Neural crest cell (in vitro differentiated cells): ENCODE measurements at regions not wholly inside any gene's neighbourhood (a gene's known extent, or its start where the extent isn't known, plus 50 kb on each side); places are given as distances from the start of the nearest gene placed in this dataset.

ENCODE experiments used
- DNase-seq: peaks from one replicate; pipeline ENCODE4 v3.0.0; 2021; ENCODE audit warnings: low read depth, mixed read lengths, low spot score
- H3K27ac Mint-ChIP-seq: one replicate; pipeline ENCODE4 v1.8.0; 2021; ENCODE audit warnings: mild to moderate bottlenecking, mixed read lengths; ENCODE audit not compliant: unreplicated experiment
- H3K27me3 Mint-ChIP-seq: 2 replicates; pipeline ENCODE4 v1.8.0; 2021; ENCODE audit warnings: low read depth, mild to moderate bottlenecking, mixed read lengths
- H3K36me3 Mint-ChIP-seq: 2 replicates; pipeline ENCODE4 v1.8.0; 2021; ENCODE audit warnings: low read depth, mild to moderate bottlenecking, mixed read lengths
- H3K4me1 Mint-ChIP-seq: 2 replicates; pipeline ENCODE4 v1.8.0; 2021; ENCODE audit warnings: mixed read lengths
- H3K4me3 Mint-ChIP-seq: one replicate; pipeline ENCODE4 v1.8.0; 2021; ENCODE audit warnings: mild to moderate bottlenecking, mixed read lengths
- H3K9me3 Mint-ChIP-seq: 2 replicates; pipeline ENCODE4 v1.8.0; 2021; ENCODE audit warnings: mixed read lengths
- TF ChIP-seq, protein P1 (sequence below): fragments of 200-600 bp; sonication (generic); conservative IDR thresholded peaks from 2 replicates; pipeline ENCODE4 v1.5.0; 2021; ENCODE audit warnings: antibody characterized with exemption, mild to moderate bottlenecking

DNA sequence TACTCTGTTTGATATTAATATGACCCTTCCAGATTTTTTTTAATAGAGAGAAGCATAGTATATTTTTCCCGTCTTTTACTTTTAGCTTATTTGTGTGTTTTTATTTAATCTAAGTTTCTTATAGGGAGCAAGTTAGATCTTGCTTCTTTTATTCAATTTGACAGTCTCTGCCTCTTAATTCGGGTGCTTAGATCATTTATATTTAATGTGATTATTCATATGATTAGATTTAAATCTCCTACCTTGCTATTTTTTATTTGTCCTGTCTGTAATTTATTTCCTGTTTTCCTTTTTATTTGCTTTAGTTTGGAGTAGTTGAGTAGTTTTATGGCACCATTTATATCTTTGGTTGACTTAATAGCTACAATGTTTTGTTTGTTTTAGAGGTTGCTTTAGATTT lies 66.1 kb downstream of the GJD2 start:
- Mint-ChIP-seq H3K36me3 (no peaks in the 10 kb centered on the region), H3K4me1 (no peaks in the 10 kb centered on the region), H3K27ac (no peak overlapping the region), H3K4me3 (no peak overlapping the region), H3K27me3 (peaks cover 21% of the 10 kb centered on the region), H3K9me3 (no peaks in the 10 kb centered on the region)
- no peak for DNase-seq
- TF ChIP-seq, protein P1, sequence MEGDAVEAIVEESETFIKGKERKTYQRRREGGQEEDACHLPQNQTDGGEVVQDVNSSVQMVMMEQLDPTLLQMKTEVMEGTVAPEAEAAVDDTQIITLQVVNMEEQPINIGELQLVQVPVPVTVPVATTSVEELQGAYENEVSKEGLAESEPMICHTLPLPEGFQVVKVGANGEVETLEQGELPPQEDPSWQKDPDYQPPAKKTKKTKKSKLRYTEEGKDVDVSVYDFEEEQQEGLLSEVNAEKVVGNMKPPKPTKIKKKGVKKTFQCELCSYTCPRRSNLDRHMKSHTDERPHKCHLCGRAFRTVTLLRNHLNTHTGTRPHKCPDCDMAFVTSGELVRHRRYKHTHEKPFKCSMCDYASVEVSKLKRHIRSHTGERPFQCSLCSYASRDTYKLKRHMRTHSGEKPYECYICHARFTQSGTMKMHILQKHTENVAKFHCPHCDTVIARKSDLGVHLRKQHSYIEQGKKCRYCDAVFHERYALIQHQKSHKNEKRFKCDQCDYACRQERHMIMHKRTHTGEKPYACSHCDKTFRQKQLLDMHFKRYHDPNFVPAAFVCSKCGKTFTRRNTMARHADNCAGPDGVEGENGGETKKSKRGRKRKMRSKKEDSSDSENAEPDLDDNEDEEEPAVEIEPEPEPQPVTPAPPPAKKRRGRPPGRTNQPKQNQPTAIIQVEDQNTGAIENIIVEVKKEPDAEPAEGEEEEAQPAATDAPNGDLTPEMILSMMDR = no peak

GRCh38 chr15:34684351-34684750 lies 70.4 kb downstream of the GJD2 start:
- H3K36me3 Mint-ChIP-seq = no peaks in the 10 kb centered on the region
- H3K4me3 Mint-ChIP-seq = no peak overlapping the region
- peaks cover 23% of the 10 kb centered on the region for H3K27me3 Mint-ChIP-seq

GRCh38 chr15:34682674-34683073 lies 72.1 kb downstream of the GJD2 start:
- no peak for DNase-seq
- no peaks in the 10 kb centered on the region for H3K4me1 Mint-ChIP-seq
- no peak overlapping the region for H3K4me3 Mint-ChIP-seq
- no peaks in the 10 kb centered on the region for H3K9me3 Mint-ChIP-seq
- no peak overlapping the region for H3K27ac Mint-ChIP-seq
- TF ChIP-seq, protein P1 = no peak
- H3K36me3 Mint-ChIP-seq = no peaks in the 10 kb centered on the region
- H3K27me3 Mint-ChIP-seq = peaks cover 23% of the 10 kb centered on the region

More at GRCh38 chr15:34684351-34684750, 70.4 kb downstream of the GJD2 start:
- Mint-ChIP-seq H3K4me1 (no peaks in the 10 kb centered on the region), H3K9me3 (no peaks in the 10 kb centered on the region), H3K27ac (no peak overlapping the region)
- TF ChIP-seq, protein P1 = no peak
- no peak for DNase-seq

DNA sequence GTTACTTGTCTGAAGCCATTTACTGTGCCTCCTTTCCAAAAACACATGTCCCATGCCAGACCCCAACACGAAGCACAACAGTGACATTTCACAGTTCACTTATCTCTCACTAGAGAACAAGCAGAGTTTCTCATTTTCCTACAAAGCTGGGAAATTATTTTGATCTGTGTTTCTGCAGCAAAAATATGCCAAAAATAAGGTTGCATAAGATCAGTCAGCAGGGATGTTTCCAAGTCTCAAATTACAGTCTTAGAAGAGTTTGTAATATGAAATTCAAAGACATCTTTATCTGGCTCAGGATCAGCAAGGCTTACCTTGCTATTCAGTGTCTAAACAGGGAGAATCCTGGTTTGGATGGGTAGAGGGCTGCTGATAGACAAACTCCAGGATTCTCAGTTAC lies 75.5 kb downstream of the GJD2 start:
- Mint-ChIP-seq H3K27ac (no peak overlapping the region), H3K9me3 (no peaks in the 10 kb centered on the region), H3K4me1 (no peaks in the 10 kb centered on the region), H3K4me3 (no peak overlapping the region), H3K36me3 (no peaks in the 10 kb centered on the region), H3K27me3 (peaks cover 23% of the 10 kb centered on the region)
- no peak for DNase-seq
- TF ChIP-seq, protein P1 = no peak

DNA sequence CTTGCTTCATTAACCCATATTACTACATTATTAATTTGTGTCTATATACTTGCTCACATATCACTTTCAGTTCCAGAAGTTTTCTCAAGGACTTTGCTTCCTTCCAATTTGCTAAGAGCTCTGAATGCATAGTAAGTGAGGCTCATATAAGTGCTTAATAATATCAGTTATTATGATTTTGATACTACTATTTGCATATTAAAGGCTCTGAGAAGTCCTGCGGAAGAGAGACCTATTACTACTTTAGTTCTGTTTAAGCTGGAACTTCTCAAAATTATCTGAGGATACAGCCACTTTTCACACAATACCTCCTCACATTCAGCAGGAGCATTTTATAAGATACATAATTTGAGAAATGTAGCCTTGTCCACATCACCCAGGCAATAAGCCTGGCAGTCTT lies 81.6 kb downstream of the GJD2 start:
- Mint-ChIP-seq H3K27me3 (peaks cover 43% of the 10 kb centered on the region), H3K4me3 (no peak overlapping the region), H3K9me3 (no peaks in the 10 kb centered on the region), H3K4me1 (no peaks in the 10 kb centered on the region), H3K27ac (no peak overlapping the region), H3K36me3 (no peaks in the 10 kb centered on the region)
- TF ChIP-seq, protein P1 = no peak
- DNase-seq = no peak
